ENCODE measurements at regions not wholly inside any gene's neighbourhood (a gene's known extent, or its start where the extent isn't known, plus 50 kb on each side); places are given as distances from the start of the nearest gene placed in this dataset.

- H3K27me3 ChIP-seq (ENCODE audit: control insufficient read depth, insufficient read depth, low read length): no peaks in the 10 kb centered on the region
- TF ChIP-seq CTCF (IDR thresholded peaks at IDR 0.05; ENCODE audit: low read depth, low read length): no peak
- POLR2A ChIA-PET: no interaction called here
- H3K4me3 ChIP-seq (ENCODE audit: low read depth, low read length): no peak overlapping the region
- DNase-seq (ENCODE audit: low read depth, low spot score): no peak
- no peak overlapping the region for H3K27ac ChIP-seq (ENCODE audit: low read depth, low read length)
- H3K9me3 ChIP-seq (ENCODE audit: control insufficient read depth, insufficient read depth, low read length): no peaks in the 10 kb centered on the region
- CTCF ChIA-PET: no interaction called here
These were observed 321.4 kb upstream of the NECTIN3 start for GRCh38 chr3:110750201-110750600.

GRCh38 chr3:110752307-110752706, 319.3 kb upstream of the NECTIN3 start:
- H3K27me3 ChIP-seq (ENCODE audit: control insufficient read depth, insufficient read depth, low read length): no peaks in the 10 kb centered on the region
- POLR2A ChIA-PET: no interaction called here
- no peak for TF ChIP-seq CTCF (IDR thresholded peaks at IDR 0.05; ENCODE audit: low read depth, low read length)
- DNase-seq (ENCODE audit: low read depth, low spot score): no peak
- no peaks in the 10 kb centered on the region for H3K9me3 ChIP-seq (ENCODE audit: control insufficient read depth, insufficient read depth, low read length)
- CTCF ChIA-PET: no interaction called here
- no peak overlapping the region for H3K4me3 ChIP-seq (ENCODE audit: low read depth, low read length)
- H3K27ac ChIP-seq (ENCODE audit: low read depth, low read length): no peak overlapping the region

- Histone ChIP-seq H3K4me3 (ENCODE audit: low read depth, low read length) (no peak overlapping the region), H3K27me3 (ENCODE audit: control insufficient read depth, insufficient read depth, low read length) (no peaks in the 10 kb centered on the region), H3K27ac (ENCODE audit: low read depth, low read length) (no peak overlapping the region), H3K9me3 (ENCODE audit: control insufficient read depth, insufficient read depth, low read length) (no peaks in the 10 kb centered on the region)
- ChIA-PET POLR2A (no interaction called here), CTCF (no interaction called here)
- no peak for TF ChIP-seq CTCF (IDR thresholded peaks at IDR 0.05; ENCODE audit: low read depth, low read length)
- DNase-seq (ENCODE audit: low read depth, low spot score): no peak
These were observed 318.1 kb upstream of the NECTIN3 start for GRCh38 chr3:110753516-110753915.

GRCh38 chr3:110754212-110754916, 317.3 kb upstream of the NECTIN3 start:
- no peak for TF ChIP-seq CTCF (IDR thresholded peaks at IDR 0.05; ENCODE audit: low read depth, low read length)
- H3K9me3 ChIP-seq (ENCODE audit: control insufficient read depth, insufficient read depth, low read length): no peaks in the 10 kb centered on the region
- DNase-seq (ENCODE audit: low read depth, low spot score): no peak
- ChIA-PET CTCF (no interaction called here), POLR2A (no interaction called here)
- no peak overlapping the region for H3K4me3 ChIP-seq (ENCODE audit: low read depth, low read length)
- H3K27me3 ChIP-seq (ENCODE audit: control insufficient read depth, insufficient read depth, low read length): no peaks in the 10 kb centered on the region
- no peak overlapping the region for H3K27ac ChIP-seq (ENCODE audit: low read depth, low read length)

GRCh38 chr3:110755345-110755744, 316.3 kb upstream of the NECTIN3 start:
- H3K9me3 ChIP-seq (ENCODE audit: control insufficient read depth, insufficient read depth, low read length): no peaks in the 10 kb centered on the region
- TF ChIP-seq CTCF (IDR thresholded peaks at IDR 0.05; ENCODE audit: low read depth, low read length): no peak
- CTCF ChIA-PET: no interaction called here
- POLR2A ChIA-PET: no interaction called here
- no peak for DNase-seq (ENCODE audit: low read depth, low spot score)
- H3K27me3 ChIP-seq (ENCODE audit: control insufficient read depth, insufficient read depth, low read length): no peaks in the 10 kb centered on the region
- H3K4me3 ChIP-seq (ENCODE audit: low read depth, low read length): no peak overlapping the region
- H3K27ac ChIP-seq (ENCODE audit: low read depth, low read length): no peak overlapping the region

All from AG04450 (cell line).